Fibroblast of peridontal ligament (primary cell): ENCODE measurements at regions not wholly inside any gene's neighbourhood (a gene's known extent, or its start where the extent isn't known, plus 50 kb on each side); places are given as distances from the start of the nearest gene placed in this dataset.

Source experiments
- DNase-seq: peaks from one replicate; pipeline ENCODE4 v3.0.0-alpha.2; 2010; ENCODE audit errors: extremely low read depth

DNA sequence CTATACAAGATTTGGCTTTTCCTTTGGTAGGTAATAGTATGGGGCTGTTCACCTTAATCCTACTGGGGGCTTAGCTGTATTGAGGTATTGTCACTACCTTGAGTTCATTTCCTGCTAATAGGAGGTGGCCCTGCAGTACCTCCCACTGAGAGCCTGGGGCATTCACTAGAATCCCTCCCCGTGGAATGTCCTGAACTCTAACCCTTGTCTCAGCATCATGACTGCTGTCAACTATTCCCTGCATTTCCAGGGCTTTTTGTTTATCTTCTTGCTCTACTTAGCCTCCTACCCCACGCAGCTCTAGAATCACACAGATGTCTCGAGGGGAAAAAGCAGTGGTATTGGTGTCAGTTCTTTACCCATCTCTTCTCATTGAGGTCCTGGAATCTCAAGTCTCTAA is 542.3 kb downstream of the METTL4 start:
- DNase-seq, result no peak

DNA sequence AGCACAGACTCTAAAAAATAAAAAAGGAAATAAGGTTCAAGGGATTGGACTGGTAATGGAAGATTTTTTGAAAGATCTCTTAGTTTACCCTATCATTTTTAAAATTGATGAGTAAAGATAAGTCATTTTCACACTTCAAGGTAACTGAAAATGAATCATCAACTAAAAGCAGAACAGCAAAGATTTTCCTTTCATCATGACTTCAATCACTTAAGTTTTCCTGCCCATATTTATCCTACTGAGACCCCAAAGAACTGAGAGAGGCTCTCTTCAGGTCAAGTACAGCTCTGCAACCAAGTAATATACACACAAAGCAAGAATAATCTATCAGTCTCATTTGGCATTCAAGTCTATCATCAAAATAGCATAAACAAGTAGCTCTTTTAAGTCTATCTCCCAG is 540.7 kb downstream of the METTL4 start:
- DNase-seq, result no peak

DNA sequence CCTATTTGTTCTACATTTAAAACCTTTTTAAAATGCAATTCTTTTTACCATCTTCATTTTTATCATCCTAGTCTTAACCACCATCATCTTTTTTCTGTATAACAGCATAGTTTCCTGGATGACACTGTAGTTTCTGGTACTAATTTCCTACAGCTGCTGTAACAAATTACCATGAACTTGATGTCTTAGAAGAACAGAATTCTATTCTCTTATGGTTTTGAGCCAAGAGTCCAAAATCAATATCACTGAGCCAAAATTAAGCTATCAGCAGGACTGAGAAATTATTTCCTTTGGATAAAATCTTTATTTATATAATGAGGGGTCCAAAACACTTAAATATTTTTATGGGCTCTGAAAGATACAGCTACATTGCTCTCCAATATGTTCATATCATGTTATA is 539.3 kb downstream of the METTL4 start:
- no peak for DNase-seq

DNA sequence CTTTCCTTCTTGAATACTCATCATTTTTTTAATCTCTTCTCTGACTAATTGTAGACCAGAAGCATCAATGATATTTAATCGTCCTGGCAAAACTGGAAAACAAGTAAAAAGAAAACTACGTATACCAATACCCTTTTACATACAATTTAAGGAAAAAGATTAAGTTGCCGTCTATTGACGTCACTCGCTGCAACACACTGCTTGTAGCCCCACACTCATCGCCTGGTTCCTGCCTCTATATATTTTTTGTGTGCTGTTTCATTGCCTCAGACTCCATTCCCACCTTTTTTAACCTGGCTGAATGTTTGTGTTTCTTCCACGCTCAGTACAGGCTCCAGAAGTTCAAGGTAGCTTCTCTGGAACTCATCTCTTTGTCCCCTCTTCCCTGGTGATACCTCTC is 536.2 kb downstream of the METTL4 start:
- no peak for DNase-seq

DNA sequence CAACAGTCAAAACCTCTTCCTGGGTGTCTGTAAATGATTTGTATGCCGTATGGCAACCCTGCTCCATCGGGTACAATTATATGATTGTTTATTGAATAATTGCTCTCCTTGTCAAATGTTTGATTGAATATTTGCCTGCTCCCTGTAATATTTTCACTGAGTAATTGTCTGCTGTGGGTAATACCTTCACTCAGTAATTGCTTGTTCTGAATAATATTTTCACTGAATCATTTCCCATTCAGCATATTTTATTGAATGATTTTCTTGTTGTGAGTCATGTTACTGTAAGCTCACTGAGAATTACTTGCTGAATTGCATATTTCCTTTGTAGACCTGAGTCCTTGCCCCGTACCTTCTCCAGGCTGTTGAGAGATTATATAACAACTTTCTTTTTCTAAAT is 535.2 kb downstream of the METTL4 start:
- DNase-seq, result peak; percentile 2

DNA sequence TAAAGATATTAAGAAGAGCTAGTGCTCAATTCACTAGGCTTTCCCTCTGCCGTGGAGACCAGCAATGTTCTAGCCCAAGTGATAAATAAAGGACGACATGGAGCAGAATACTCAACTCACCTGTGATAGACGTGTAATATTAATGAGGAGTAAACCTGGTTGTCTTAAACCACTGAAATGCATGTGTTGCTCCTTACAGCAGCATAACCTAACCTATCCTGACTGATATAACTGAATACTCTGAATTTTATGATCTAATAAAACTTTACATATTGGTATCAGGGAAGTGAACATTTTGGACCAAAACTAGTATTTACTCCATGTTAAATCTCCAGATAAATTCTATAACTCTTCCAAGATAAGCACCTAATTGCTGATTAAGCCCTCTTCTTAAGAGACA is 531.0 kb downstream of the METTL4 start:
- no peak for DNase-seq

DNA sequence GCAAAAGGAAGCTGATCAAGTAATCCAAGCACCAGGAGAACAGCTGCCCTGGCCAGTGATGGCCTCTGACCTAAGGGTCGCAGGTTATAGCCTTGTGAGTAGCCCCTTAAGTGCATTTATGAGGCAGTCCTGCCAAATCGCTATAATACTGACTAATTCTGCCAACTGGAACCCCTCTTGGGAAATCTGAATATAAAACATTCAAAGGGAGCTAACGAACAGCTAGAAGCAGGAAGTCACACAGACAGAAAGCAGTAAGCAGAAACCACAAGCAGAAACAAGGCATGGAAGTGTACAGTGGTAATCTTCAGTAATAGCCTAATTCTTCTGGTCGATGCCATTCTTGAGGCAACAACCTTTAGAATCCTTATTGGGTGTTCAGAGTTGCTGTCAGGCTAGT is 521.3 kb downstream of the METTL4 start:
- DNase-seq, result no peak

DNA sequence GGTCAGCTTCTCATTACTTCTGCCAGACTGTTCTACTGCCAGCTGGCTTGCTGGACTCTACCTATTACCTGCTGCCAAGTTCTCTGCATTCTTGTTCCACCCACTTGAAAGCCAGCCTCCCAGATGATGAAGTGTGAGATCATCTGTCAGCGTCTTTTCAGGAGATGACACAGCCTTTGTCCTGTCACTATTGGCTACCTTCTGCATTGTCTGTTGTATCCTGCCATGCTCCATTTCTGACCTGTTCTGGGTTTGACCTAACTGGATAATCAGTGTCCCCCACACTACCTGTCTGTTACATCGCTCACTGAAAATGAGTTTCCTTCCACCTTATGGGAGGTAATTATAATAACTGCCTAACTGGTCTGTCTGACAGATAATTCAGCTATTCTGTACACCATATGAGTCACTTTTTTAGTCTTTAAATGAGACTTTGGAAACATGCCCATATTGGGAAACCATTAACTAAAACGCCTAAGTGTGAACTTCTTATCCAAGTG is 520.6 kb downstream of the METTL4 start:
- no peak for DNase-seq

DNA sequence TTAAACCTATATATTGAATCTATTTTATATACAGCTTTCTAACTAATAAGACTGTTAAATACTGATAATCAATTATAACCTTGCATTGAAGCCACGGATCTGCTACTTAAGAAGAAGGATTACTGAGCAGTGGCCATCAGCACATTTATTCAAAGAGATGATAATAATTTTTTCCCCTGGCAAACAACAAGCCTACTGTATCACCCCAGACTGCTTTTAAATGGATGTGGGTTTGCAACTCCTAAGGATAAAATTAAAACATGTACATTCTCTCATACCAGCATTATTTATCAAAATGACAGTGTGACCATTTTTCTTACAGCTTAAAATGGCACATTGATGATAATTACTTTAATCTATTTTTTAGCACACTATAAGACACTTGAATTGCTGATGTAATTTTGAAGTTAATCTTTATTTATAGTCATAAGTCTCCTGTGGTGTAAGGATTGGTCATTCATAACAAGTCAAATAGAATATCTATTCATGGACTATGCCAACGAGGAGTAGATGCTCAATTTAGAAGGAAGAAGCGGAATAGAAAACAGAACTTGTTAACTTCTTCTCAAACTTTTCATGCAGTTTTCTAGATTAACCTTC is 517.7 kb downstream of the METTL4 start:
- DNase-seq, result no peak

DNA sequence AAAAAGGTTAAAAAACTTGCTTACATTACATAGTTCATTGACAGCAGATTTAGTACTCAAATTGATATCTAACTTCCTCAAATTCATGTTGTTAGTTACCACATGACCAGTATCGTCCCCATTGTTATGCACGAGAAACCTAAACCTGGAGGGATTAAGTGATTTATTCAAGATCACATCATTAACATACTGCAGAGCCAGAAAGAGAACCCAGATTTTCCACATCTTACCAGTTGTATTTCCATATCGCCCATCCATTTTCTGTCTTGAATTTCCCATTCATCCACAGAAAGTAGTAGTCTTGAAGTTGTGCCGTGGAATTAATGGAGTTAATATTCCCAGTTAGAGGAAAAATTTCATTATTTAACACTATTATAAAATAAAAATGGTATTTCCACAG is 512.0 kb downstream of the METTL4 start:
- DNase-seq, result no peak

DNA sequence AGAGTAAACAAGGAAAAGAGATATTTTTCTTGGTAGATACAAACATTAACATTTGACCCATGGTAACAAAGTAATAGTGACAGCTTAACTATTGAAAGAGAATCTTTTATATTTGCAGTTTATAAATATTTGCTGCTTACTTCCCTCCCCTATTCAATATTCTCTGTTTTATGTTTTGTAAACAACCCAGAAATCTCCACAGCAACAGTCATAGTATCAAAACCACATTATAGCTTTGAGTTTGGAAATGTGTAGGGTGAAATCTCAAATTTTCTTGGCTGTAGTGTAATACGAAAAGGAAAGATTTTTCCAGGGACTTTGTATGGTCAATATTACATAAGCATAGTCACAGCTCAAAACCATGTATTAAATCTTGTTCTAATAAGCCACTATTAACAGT is 511.2 kb downstream of the METTL4 start:
- DNase-seq, result no peak

DNA sequence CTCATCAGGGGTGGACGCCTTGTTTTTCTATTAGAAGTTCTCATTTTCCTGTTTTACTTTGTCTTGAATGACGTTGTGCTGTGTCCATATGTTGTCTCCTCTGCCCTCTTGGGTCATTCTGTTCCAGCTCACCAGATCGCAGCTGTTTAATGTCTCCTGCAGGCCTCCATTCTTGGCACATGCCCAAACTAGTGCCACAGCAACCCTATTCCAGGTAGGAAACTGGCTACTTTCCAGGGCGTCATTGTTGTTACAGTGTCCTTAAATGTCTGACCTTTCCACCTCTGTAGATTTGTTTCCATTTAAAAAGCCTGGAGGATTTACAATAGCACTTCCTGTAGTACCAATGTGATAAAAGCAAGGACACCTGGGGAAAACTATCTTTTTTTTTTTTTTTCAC is 500.7 kb downstream of the METTL4 start:
- no peak for DNase-seq

DNA sequence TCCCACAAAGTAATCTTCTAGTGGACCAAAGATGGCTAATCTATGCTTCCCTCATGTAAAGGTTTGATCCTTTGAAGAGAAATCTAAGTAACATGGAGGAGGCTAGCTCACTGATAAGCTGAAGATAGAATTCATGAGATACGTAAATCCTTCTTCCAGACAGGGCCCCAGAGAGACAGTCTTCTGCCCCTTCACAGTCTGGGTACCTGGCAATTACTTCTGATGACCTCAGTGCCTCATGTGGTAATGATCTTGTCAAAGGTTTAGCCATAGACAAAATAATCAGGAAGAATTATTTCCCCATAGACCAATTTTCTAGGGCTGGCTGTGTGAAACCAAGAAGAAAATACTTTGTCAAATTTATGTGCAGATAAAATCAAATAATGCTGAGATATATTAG is 495.8 kb downstream of the METTL4 start:
- DNase-seq, result no peak

DNA sequence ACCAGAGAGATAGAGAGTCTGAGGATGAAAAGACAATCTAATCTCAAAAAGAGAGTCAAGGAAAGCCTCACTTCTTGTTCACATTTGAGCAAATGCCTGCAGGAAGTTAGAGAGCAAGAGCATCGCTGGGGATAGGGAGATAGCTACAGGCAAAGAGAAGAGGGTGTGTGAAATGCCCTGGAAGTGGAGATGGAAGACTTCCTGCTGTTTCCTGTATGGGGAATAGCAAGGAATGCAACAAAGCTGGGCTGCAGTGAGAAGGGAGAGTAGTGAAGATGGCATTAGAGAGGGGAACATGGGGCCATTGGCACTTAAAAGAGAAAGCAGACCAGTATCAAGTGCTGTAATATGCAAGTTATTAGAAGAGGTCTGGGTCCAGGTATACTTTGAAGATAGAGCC is 488.6 kb downstream of the METTL4 start:
- no peak for DNase-seq

DNA sequence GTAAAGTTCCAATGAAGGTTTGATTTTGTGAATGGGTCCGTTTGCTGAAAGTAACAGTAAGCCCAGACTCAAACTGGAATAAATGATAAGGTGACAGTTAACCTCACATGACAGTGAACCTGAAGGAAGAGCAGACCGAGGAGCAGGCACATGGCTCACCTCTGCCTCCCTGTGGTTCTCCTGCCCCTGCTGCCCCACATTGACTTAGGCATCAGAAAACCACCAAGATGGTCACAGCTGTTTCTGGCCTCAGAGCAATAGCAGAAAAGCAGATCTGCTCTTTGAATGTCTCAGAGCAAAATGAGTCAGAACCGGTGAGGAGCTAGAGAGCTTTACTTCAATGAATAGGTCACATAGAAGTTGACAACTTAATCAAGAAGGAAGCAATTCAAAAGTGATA is 487.6 kb downstream of the METTL4 start:
- no peak for DNase-seq

DNA sequence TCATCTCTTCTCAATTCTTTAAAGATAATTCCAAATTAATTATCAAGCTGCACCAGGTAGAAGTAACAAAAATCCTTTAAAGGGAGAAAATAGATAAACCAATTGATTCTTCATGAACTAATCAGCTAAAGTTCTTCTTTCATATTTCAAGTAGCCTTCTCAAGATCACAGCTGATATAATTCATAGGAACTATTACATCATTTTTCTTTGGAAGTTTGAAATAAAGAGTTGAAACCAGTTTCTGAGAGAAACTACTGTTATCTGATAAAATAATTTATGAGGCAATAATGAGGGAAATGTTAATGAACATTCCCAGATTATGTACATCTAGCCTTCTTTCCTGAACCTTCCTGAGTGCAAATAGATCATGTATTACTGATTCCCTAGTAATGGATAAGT is 484.9 kb downstream of the METTL4 start:
- DNase-seq, result no peak

DNA sequence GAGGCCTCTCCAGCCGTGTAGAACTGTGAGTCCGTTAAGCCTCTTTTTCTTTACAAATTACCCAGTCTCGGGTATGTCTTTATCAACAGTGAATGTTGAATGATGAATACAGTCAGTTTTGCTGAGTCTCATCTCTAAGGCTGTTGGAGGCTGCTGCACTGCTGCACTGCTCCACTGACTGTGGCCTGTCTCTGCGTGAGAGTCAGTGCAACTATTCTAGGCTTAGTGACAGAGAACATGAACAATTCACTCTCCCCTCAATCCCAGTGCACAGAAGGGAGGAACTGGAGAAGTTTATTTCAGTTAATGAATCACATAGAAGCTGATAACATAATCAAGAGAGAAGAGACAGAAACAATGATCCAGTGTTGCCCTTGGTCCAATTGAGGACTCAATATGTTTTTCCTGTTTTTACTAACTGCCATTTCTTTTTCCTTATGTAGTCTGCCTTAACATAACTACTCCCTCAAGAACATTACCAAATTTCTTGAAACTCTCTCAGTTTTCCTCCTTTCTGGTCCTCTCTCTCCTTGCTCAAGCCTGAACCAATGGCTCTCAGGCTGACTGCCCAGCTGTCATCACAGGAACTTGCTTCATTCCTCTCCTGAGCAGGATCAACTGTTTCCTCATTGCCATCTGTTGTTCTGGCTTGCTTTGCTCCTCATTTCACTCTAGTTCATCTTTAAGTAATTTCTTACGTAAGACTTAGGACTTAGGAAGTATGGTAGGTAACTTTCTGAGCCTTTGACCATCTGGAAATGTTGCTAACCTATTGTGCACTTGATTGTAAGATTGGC is 483.2 kb downstream of the METTL4 start:
- DNase-seq, result peak; percentile 19

DNA sequence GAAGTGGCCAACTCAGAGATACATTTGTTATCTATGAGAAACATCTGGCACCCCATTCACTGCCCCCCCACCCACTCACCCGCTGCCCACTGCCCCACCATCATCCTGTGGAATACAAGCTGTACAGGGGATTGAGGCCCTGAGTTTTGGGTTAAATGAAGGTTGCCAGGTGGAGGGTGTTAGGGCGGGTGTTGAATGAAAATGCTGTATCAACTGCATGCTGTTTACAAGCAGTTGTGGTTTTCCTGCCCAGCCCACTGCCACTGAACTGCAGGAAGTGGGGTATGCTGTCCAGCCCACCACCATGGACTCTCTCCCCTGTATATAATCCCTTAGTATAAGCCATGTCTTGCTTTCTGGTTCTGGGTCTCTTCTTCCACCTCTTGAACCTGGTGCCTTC is 481.9 kb downstream of the METTL4 start:
- DNase-seq, result no peak

DNA sequence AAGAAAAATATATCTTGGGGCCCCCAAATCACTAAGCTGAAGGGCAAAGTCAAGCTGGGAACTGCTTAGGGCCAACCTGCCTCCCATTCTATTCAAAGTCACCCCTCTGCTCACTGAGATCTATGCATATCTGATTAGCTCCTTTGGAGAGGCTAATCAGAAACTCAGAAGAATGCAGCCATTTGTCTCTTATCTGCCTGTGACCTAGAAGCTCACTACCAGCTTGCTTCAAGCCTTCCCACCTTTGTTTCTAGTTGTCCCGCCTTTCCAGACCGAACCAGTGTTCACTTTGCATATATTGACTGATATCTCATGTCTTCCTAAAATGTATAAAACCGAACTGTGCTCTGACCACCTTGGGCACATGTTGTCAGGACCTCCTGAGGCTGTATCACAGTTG is 479.4 kb downstream of the METTL4 start:
- no peak for DNase-seq

DNA sequence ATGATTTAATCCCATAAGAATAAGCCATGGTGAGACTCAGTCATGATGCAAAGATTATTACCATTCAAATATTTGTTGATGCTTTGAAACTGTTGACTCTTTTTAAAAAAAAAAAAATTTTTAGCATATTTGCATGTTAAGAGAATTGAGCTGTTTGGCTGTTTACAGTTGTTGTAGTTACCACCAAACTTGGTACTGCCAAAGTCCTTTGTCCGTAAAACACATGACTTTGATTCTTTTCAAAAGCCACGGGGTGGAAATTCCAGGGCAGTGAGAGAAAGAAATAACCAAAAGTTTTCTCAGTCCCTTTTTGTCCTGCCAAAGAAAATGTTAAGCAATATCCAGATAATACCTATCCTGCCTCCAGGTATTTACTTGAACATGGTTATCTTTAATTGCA is 474.8 kb downstream of the METTL4 start:
- DNase-seq, result peak; percentile 7

DNA sequence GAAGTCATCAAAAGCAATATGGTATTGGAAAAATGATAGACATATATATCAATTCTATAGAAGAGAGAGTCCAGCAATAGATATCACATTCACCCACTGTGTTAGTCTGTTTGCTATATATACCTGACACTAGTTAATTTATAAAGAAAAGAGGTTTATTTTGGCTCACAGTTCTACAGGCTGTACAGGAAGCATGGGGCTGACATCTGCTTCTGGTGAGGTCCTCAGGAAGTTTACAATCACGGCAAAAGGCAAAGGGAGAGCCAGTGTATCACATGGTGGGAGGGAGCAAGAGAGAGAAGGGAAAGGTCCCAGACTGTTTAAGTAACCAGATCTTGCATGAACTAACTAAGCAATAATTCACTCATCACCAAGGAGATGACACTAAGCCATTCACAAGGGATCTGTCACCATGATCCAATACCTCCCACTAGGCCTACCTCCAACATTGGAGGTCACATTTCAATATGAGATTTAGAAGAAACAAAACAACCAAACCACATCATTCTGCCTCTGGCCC is 470.6 kb downstream of the METTL4 start:
- DNase-seq, result no peak

DNA sequence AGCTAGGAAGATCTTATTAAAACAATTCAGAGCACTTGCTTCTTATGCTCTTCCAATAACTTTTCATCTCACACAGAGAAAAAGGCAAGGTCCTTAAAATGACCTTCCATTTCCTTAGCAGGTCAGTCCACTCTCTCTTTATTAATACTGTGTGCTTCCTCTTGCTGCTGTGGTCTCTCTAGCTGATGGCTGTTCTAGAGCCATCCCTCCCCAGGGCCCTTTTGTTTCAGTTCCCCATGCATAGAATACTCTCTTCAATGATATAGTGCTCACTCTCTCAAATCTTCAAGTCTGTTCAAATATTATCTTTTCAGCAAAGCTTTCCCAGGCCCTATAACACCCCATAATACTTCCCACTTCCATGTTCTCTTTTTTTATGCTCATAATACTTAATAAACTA is 469.3 kb downstream of the METTL4 start:
- no peak for DNase-seq

DNA sequence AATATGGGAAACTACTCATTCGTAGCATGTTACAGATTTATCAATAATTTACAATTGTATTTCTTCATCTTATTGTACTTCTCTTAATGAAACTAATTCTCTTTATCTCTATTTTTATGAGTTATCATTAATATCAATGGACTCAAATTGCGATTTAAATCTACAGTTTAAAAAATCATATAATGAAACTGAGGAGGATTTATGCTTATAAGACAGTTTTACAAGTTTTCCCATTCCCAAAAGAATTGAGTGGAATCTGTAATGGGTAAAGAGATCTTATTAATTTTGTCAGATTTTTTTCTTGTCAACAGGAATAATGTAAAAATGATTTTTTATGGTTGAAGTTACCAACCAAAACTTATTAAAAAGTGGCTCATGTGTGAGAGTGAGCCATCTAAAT is 468.0 kb downstream of the METTL4 start:
- no peak for DNase-seq
